Right renal pelvis (tissue), 4 donors: ENCODE measurements at regions not wholly inside any gene's neighbourhood (a gene's known extent, or its start where the extent isn't known, plus 50 kb on each side); places are given as distances from the start of the nearest gene placed in this dataset.
"Not testable (repeated sequence)": the region's sequence is repeated elsewhere in the genome, so short reads cannot be mapped to it uniquely, and the experiment has no call there.

Source experiments
- DNase-seq, 4 donors: peaks; one replicate each; pipeline ENCODE4 v3.0.0-alpha.2; 2013; ENCODE audit warnings: low read depth in 4 of 4, low spot score in 3 of 4, missing footprints in 1 of 4

- no peak for DNase-seq
Observed at GRCh38 chr2:146804288-146804687, 1040.5 kb upstream of the ACVR2A start.

DNA sequence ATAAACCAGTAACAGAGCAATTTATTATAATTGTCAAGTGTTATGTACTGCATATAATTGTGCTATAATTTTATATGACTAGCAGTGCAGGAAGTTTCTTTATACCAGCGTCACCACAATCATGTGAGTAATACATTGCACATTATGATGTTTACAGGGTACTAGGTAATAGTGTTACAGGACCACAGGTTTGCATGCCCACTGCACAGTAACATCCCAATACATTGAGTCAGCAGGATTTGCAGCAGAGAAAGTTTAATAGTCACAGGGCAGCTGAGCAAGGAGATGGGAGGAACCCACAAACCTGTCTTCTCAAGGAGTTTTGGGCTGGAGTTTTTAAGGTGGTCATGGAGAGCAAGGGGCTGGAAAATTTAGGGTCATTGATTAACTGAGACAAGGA lies 1042.9 kb upstream of the ACVR2A start:
- no peak for DNase-seq

- DNase-seq: no peak
Observed at GRCh38 chr2:146786396-146786795, 1058.4 kb upstream of the ACVR2A start.

DNA sequence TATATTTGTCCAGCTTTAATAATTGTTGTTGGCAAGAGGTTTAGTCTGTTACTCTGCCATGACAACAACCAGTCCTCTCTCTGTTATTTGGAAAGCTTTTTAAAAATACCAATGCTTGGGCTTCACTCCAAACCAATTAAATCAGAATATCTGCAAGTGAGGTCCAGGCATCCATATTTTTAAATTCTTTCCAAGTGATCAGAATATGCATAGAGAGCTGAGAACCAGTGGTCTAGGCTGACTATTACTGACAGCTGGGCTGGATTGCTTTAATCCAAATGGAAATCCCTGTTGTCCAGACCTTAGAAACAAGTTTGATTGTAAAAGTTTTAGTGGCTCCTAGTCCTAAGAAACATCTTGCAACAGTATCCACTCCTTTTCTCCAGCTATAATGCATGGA lies 1059.7 kb upstream of the ACVR2A start:
- DNase-seq: no peak

- DNase-seq: no peak
Observed at GRCh38 chr2:146784602-146785001, 1060.2 kb upstream of the ACVR2A start.

DNA sequence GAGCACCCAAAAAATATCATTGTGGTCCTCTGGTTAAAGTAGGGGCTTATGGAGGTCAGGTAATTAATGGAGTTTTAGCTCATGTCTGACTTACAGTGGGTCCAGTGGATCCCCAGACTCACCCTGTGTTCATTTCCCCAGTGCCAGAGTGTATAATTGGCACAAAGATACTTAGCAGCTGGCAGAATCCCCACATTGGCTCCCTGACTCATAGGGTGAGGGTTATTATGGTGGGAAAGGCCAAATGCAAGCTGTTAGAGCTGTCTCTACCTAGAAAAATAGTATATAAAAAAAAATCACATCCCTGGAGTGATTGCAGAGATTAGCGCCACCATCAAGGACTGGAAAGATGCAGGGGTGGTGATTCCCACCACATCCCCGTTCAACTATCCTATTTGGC lies 1067.6 kb upstream of the ACVR2A start:
- DNase-seq: no peak

DNA sequence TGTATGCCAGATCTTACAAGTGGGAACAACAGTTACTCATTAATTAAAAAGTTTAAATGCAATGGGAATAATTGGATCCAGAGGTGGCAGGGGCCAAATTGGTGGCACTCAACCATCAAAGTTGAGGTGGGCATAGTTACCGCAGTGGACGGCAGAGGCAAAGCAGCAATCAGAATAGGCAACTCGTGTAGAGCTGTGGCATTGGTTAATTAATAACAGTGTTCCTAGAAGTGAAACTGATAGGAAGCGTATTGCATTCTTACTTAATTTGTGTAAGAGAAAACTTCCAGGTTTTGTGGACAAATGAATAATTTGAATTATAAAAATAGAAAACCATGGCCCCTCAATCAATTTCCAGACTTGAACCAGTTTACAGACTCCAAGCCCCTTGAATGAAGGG lies 1068.2 kb upstream of the ACVR2A start:
- no peak for DNase-seq

- no peak for DNase-seq
Observed at GRCh38 chr2:146771531-146771930, 1073.3 kb upstream of the ACVR2A start.

- DNase-seq: no peak
Observed at GRCh38 chr2:146764301-146764700, 1080.5 kb upstream of the ACVR2A start.

GRCh38 chr2:146762786-146763185 lies 1082.0 kb upstream of the ACVR2A start:
- no peak for DNase-seq

DNA sequence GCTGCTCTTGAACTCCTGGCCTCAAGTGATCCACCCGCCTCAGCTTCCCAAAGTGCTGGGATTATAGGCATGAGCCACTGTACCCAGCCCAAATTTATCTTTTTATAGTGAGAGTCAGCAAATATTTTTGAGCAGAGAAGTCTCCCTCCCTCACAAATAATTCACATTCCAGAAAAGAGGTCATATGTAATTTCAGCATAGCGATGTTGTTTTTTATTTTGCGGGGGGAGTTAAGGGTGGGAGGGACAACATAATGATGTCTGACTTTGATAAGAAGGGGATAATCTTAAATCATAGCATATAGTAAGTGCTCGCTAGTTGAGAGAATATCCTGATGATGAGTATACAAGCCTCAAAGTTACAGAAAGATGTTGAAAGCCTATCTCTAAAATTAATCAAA lies 1090.2 kb upstream of the ACVR2A start:
- no peak for DNase-seq

DNA sequence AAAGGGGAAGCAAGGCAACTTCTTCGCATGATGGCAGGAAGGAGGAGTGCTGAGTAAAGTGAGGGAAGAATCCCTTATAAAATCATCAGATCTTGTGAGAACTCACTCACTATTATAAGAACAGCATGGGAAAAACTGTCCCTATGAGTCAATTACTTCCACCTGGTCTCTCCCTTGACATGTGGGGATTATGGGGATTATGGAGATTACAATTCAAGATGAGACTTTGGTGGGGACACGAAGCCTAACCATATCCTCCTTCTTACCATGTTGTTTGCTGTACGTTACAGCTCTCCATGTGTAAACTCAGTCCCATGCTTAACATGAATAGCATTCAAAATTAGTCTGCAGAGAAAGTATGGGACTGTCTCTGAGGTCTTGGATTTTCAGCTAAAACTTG lies 1096.8 kb upstream of the ACVR2A start:
- no peak for DNase-seq

DNA sequence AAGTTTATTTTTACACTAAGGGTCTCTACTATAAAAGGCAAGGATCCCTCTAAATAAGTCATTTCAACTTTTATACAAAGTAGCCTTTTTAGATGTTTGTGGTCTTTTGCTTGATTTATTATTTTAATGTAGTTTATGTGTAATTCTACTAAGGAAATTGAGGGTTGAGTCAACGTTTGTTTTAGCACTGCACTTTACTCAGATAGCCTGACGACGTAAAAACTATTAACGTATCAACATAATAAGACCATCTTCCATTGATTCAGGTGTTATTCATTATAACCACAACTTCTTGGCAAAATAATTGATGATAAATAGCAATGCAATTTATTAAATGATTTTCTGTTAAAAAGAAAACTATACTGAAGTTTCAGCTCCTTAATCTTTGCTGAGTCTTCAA lies 1103.6 kb upstream of the ACVR2A start:
- DNase-seq: no peak

DNA sequence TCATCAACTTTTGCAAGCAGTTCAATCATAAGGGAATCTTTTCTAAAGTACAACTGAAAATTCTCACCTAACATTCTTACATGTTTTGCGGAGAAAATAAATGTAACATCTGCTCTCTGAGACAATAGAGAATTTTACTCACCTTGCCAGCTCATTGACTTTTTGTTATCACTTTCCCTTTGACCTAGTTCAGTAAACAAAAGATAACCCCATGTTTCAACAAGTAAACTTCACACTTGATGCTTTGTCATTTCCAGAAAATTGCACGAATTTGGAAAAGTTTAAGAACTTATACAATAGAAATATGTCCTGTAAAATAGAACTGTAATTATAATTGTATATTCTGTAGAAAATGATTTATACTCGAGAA lies 1110.0 kb upstream of the ACVR2A start:
- no peak for DNase-seq

DNA sequence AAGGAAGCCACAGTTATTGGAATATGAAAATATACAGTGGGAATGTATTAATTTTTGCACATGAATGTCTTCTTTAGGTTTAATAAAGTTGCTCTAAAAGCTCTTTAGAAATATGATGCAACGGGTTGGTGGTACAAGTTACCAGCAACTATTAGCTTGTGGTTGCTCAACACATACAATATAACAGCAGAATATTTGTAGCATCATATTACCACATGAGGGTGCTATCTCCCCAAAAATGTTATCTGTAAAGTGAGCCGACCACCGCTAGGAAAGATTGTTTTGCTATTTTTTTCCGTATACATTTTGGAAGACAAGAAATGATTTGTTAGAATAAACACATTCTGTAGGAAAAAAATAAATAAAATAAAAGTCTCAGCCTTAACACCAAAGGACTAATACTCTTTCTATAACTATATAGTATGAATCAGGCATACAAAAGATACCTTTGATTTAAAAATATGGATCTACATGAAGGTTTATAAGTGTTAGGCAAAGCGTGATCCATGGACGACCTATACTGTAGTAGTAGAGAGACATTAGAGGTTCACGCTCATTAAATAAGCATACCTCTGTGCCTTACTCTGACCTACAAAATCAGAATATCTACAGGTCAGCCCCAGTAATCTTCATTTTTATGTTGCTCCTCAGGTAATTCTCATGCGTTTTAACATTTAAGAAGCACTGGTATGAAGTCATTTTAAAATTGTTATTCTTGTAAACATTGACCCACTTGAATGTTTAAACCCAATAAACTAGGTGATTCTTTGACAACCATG lies 1110.6 kb upstream of the ACVR2A start:
- peak; percentile 28 to 48 (median 41) for DNase-seq

GRCh38 chr2:146730882-146731281 lies 1113.9 kb upstream of the ACVR2A start:
- DNase-seq: no peak

DNA sequence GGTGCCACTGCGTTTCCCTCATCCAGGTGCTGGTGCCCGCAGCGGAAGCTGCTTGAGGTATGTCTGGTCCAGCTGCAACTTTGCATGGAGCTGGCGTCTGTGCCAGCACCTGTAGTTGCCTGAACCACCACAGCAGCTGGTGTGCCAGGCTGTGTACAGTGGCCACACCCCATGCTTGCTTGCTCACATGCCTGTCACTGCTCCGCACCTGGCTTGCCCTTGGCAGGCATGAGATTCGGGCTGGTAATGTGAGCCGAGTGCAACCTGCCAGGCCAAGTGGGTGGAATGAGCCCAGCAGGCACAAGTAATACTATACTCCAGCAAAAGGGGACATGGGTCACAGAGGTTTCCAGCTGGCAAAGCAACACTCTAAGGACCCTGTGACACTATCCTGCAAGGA lies 1123.3 kb upstream of the ACVR2A start:
- DNase-seq: no peak

DNA sequence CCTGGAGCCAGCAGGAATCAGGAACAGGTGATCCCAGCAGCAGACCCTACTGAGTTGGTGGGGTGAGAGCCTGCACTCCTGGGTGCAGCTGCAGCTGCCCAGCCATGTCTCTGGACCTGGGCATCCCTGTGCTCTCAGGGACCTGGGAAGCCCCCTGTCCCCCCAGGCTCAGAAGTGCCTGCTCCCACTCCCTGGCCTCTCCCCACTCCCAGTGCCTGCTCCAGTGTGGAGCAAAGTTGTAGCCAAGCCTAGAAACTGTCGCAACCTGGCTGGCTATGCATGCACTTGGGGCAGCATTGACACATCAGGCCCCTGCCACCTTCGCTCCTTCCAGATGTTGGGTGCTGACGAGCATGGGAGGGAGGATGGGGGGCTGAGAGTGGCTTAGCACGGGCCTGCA lies 1124.7 kb upstream of the ACVR2A start:
- DNase-seq: no peak

GRCh38 chr2:146716591-146716990 lies 1128.2 kb upstream of the ACVR2A start:
- DNase-seq: no peak

GRCh38 chr2:146709004-146709403 lies 1135.8 kb upstream of the ACVR2A start:
- DNase-seq: no peak

DNA sequence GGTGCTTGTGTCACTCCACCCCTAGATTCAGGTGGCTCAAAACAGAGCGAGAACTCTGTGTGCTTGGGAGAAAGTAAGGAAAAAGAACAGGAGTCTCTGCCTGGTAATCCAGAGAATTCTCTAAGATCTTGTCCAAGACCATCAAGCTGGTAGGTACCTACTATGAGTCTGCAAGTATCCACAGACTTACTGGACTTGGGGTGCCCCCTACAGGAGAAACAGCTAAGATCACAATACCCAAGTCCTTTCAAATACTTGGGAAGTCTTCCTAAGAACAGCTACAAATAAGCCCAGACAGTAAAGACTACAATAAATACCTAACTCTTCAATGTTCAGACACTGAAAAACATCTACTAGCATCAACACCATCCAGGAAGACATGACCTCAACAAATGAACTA lies 1143.6 kb upstream of the ACVR2A start:
- DNase-seq: no peak

DNA sequence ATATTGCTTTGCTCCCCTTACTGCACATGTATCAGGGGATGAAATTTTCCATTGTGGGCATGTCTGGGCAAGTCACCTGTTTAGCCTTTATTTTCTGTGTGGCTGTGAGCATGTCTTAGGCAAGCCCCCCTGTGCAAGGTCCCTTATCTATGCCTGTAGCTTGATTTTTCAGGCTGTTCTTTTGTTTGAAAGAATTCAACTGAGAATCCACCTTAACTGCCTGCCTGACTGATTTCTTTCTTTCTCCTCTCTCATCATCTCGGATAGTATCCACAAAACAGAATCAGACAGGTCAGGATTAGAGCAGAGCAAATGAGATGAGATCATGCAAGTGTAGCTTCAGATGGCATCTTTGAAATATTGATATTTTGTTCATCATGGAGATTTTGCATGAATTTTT lies 1147.5 kb upstream of the ACVR2A start:
- no peak for DNase-seq

DNA sequence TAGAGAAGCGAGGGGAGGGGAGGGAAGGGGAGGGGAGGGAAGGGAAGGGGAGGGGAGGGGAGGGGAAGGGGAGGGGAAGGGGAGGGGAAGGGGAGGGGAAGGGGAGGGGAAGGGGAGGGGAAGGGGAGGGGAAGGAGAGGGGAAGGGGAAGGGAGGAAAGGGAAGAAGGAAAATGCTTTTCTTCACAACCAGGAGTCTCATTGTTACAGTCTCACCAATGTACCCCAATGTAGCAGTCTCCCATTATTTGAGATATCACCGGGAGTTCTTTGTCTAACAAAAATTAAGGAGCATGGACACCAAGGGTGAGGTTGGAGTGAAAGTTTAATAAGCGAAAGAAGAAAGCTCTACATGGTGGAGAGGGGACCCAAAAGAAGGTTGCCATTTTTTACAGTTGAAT lies 1148.0 kb upstream of the ACVR2A start:
- not testable (repeated sequence) for DNase-seq
